Stomach (tissue), 4 donors: ENCODE measurements at regions not wholly inside any gene's neighbourhood (a gene's known extent, or its start where the extent isn't known, plus 50 kb on each side); places are given as distances from the start of the nearest gene placed in this dataset.

Source experiments
- CTCF ChIP-seq, 7 experiments: fragments of 450-650 bp in 4 of 7; fragments of 200-600 bp in 3 of 7; sonication (generic) in 3 of 7; IDR thresholded peaks; one replicate each; pipeline ENCODE4 v1.5.1; 2016 to 2019; ENCODE audit warnings: antibody characterized with exemption in 7 of 7, control low read depth in 2 of 7, mild to moderate bottlenecking in 1 of 7
- EP300 ChIP-seq: sonication (generic); formaldehyde crosslinking; IDR thresholded peaks from one replicate; pipeline ENCODE4 v1.6.1; 2017; ENCODE audit warnings: antibody characterized with exemption

DNA sequence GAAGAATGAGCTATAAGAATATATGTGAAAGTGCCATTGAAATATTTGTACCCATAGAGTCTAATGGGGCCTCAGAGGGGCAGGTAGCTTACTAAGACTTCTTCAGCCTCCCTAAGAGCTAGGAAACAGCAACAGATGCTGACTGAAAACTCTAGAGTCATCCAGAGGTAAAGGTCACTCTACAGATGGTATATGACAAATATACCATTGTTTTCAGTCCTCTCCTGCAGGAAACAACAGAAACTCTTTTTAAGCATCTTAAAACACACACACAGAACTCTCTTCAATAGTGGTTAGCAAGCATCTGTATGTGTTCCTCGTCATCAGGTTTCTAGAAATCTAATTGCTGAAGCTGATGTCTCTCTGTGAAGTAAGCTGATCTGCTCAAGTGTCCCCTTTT is 313.8 kb upstream of the GATB start:
- TF ChIP-seq CTCF (IDR thresholded peaks at IDR 0.05) (no peak), EP300 (no peak)
